PFSK-1 (cell line): ENCODE measurements at regions not wholly inside any gene's neighbourhood (a gene's known extent, or its start where the extent isn't known, plus 50 kb on each side); places are given as distances from the start of the nearest gene placed in this dataset.

Experiments used
- FOXP2 ChIP-seq: optimal IDR thresholded peaks from 2 replicates; pipeline ENCODE3; 2011; ENCODE audit warnings: borderline replicate concordance, control low read depth, inconsistent platforms; ENCODE audit not compliant: insufficient read depth; ENCODE audit errors: extremely low read length, extremely low read depth
- POLR2AphosphoS5 ChIP-seq: IDR thresholded peaks from 2 replicates; pipeline ENCODE4 v1.6.1; 2012; ENCODE audit warnings: low read depth, mild to moderate bottlenecking, control low read depth, low read length, moderate library complexity
- REST ChIP-seq, 2 experiments: IDR thresholded peaks; 2 replicates each; pipeline versions ENCODE4 v1.6.1 to v1.8.0; 2011 to 2012; ENCODE audit warnings: low read depth in 2 of 2, low read length in 2 of 2, control low read depth in 1 of 2, inconsistent platforms in 1 of 2, mild to moderate bottlenecking in 1 of 2, moderate library complexity in 1 of 2; ENCODE audit not compliant: insufficient read depth in 1 of 2
- SIN3A ChIP-seq: IDR thresholded peaks from 2 replicates; pipeline ENCODE4 v1.6.1; 2012; ENCODE audit warnings: mild to moderate bottlenecking, low read length, moderate library complexity, borderline replicate concordance; ENCODE audit not compliant: insufficient read depth
- TAF1 ChIP-seq: IDR thresholded peaks from 2 replicates; pipeline ENCODE4 v1.6.1; 2012; ENCODE audit warnings: low read length, control low read depth, borderline replicate concordance; ENCODE audit not compliant: insufficient read depth

- TF ChIP-seq POLR2AphosphoS5 (no peak), REST (IDR thresholded peaks at IDR 0.05; ENCODE audit: insufficient read depth in 1 of 2, low read depth in 2 of 2, low read length in 2 of 2) (no peak), FOXP2 (no peak), SIN3A (no peak), TAF1 (no peak)
Observed at GRCh38 chr9:105074491-105074890, 146.5 kb upstream of the ABCA1 start.

- no peak for TF ChIP-seq SIN3A
- TF ChIP-seq FOXP2, result no peak
- no peak for TF ChIP-seq POLR2AphosphoS5
- no peak for TF ChIP-seq TAF1
- no peak for TF ChIP-seq REST (IDR thresholded peaks at IDR 0.05; ENCODE audit: insufficient read depth in 1 of 2, low read depth in 2 of 2, low read length in 2 of 2)
Observed at GRCh38 chr9:105076729-105077128, 148.8 kb upstream of the ABCA1 start.

- no peak for TF ChIP-seq POLR2AphosphoS5
Observed at GRCh38 chr9:105079457-105079856, 151.5 kb upstream of the ABCA1 start.

- TF ChIP-seq POLR2AphosphoS5 (no peak), REST (IDR thresholded peaks at IDR 0.05; ENCODE audit: insufficient read depth in 1 of 2, low read depth in 2 of 2, low read length in 2 of 2) (no peak), FOXP2 (no peak), SIN3A (no peak), TAF1 (no peak)
Observed at GRCh38 chr9:105082843-105083242, 154.9 kb upstream of the ABCA1 start.

GRCh38 chr9:105083256-105083655 is 155.3 kb upstream of the ABCA1 start:
- TF ChIP-seq TAF1, result no peak
- no peak for TF ChIP-seq FOXP2
- no peak for TF ChIP-seq POLR2AphosphoS5
- TF ChIP-seq REST (IDR thresholded peaks at IDR 0.05; ENCODE audit: insufficient read depth in 1 of 2, low read depth in 2 of 2, low read length in 2 of 2), result no peak
- no peak for TF ChIP-seq SIN3A
